IMR-90 (cell line): ENCODE measurements at regions not wholly inside any gene's neighbourhood (a gene's known extent, or its start where the extent isn't known, plus 50 kb on each side); places are given as distances from the start of the nearest gene placed in this dataset.

Source experiments
- ATAC-seq: fragments of 200-7000 bp; cut with Tn5 transposase; 2 replicates; pipeline ENCODE4 v1.9.1; 2020; ENCODE audit warnings: low read depth, mild to moderate bottlenecking, moderate library complexity
- BruUV-seq: library from RNA; stranded (reverse); fragments of 400-500 nt; replicated peaks from 2 replicates; lab custom pipeline; 2021; lab: Mats Ljungman, UMichigan
- CTCF ChIA-PET: fragments of 300-600 bp; formaldehyde crosslinking; extraction: SDS; loops from one replicate; lab custom pipeline; 2021; ENCODE audit warnings: antibody characterized with exemption; lab: Yijun Ruan, JAX
- POLR2A ChIA-PET: fragments of 300-600 bp; sonication (Branson Sonifier 250); formaldehyde crosslinking; loops from one replicate; lab custom pipeline; 2022; ENCODE audit warnings: antibody characterized with exemption; ENCODE audit not compliant: unreplicated experiment; lab: Charles Lee
- DNase-seq: peaks from one replicate; pipeline ENCODE4 v3.0.0; 2013
- H2AFZ ChIP-seq: replicated peaks from 2 replicates; pipeline ENCODE3; 2013; ENCODE audit warnings: low read length, mild to moderate bottlenecking; ENCODE audit not compliant: poor library complexity
- H2AK5ac ChIP-seq: 2 replicates; pipeline ENCODE4 v1.6.1; 2013; ENCODE audit warnings: low read depth, low read length, inconsistent platforms
- H2AK9ac ChIP-seq: replicated peaks from 2 replicates; pipeline ENCODE3; 2013; ENCODE audit warnings: mild to moderate bottlenecking, low read depth, low read length, moderate library complexity; ENCODE audit not compliant: poor library complexity
- H2BK120ac ChIP-seq: 2 replicates; pipeline ENCODE4 v1.6.1; 2013; ENCODE audit warnings: low read depth, low read length, inconsistent platforms
- H2BK15ac ChIP-seq: 3 replicates; pipeline ENCODE4 v1.6.1; 2013; ENCODE audit warnings: low read depth, low read length, inconsistent platforms
- H2BK20ac ChIP-seq: 2 replicates; pipeline ENCODE4 v1.6.1; 2013; ENCODE audit warnings: low read depth, mild to moderate bottlenecking, inconsistent platforms, low read length, moderate library complexity
- H2BK5ac ChIP-seq: 2 replicates; pipeline ENCODE4 v1.6.1; 2013; ENCODE audit warnings: mild to moderate bottlenecking, low read depth, low read length, inconsistent platforms; ENCODE audit not compliant: poor library complexity, severe bottlenecking
- H3K14ac ChIP-seq: replicated peaks from 2 replicates; pipeline ENCODE4 v1.6.1; 2013; ENCODE audit warnings: low read depth, low read length, inconsistent platforms
- H3K18ac ChIP-seq: 2 replicates; pipeline ENCODE4 v1.6.1; 2013; ENCODE audit warnings: low read depth, low read length, control low read depth
- H3K23ac ChIP-seq: 2 replicates; pipeline ENCODE4 v1.6.1; 2013; ENCODE audit warnings: low read depth, low read length, inconsistent platforms
- H3K27ac ChIP-seq: 2 replicates; pipeline ENCODE4 v1.5.1; 2013; ENCODE audit warnings: mild to moderate bottlenecking, control low read depth, low read length; ENCODE audit not compliant: insufficient read depth
- H3K27me3 ChIP-seq: 2 replicates; pipeline ENCODE4 v1.6.1; 2013; ENCODE audit warnings: low read length; ENCODE audit not compliant: control insufficient read depth, insufficient read depth
- H3K36me3 ChIP-seq: 2 replicates; pipeline ENCODE4 v1.6.1; 2013; ENCODE audit warnings: low read length, mixed read lengths; ENCODE audit not compliant: control insufficient read depth, insufficient read depth
- H3K4ac ChIP-seq: 2 replicates; pipeline ENCODE4 v1.6.1; 2013; ENCODE audit warnings: low read depth, low read length, inconsistent platforms
- H3K4me1 ChIP-seq: 2 replicates; pipeline ENCODE4 v1.6.1; 2013; ENCODE audit warnings: low read length, mixed read lengths; ENCODE audit not compliant: control insufficient read depth, insufficient read depth
- H3K4me2 ChIP-seq: 2 replicates; pipeline ENCODE4 v1.6.1; 2013; ENCODE audit warnings: low read depth, mild to moderate bottlenecking, control low read depth, low read length, moderate library complexity
- H3K4me3 ChIP-seq: 2 replicates; pipeline ENCODE4 v1.5.1; 2013; ENCODE audit warnings: low read depth, mild to moderate bottlenecking, control low read depth, low read length, moderate library complexity; ENCODE audit not compliant: insufficient read depth
- H3K56ac ChIP-seq: 2 replicates; pipeline ENCODE4 v1.6.1; 2013; ENCODE audit warnings: low read length, inconsistent platforms; ENCODE audit not compliant: insufficient read depth; ENCODE audit errors: extremely low read depth
- H3K79me1 ChIP-seq, 2 experiments: 2 replicates each; pipeline ENCODE4 v1.6.1; 2013; ENCODE audit warnings: low read length in 2 of 2, inconsistent platforms in 1 of 2, low read depth in 1 of 2
- H3K9ac ChIP-seq: 2 replicates; pipeline ENCODE4 v1.6.1; 2013; ENCODE audit warnings: low read depth, low read length, control low read depth
- H3K9me1 ChIP-seq: 2 replicates; pipeline ENCODE4 v1.6.1; 2013; ENCODE audit warnings: low read length, inconsistent platforms; ENCODE audit not compliant: insufficient read depth
- H3K9me3 ChIP-seq: 2 replicates; pipeline ENCODE4 v1.6.1; 2013; ENCODE audit warnings: low read length; ENCODE audit not compliant: control insufficient read depth, insufficient read depth
- H4K20me1 ChIP-seq: 2 replicates; pipeline ENCODE4 v1.6.1; 2013; ENCODE audit warnings: low read length, inconsistent platforms; ENCODE audit not compliant: insufficient read depth
- H4K5ac ChIP-seq: 2 replicates; pipeline ENCODE4 v1.6.1; 2013; ENCODE audit warnings: mild to moderate bottlenecking, low read depth, low read length, control low read depth
- H4K8ac ChIP-seq, 2 experiments: 2 replicates each; pipeline ENCODE4 v1.6.1; 2013; ENCODE audit warnings: low read depth in 2 of 2, low read length in 2 of 2, control low read depth in 1 of 2, inconsistent platforms in 1 of 2
- H4K91ac ChIP-seq: 2 replicates; pipeline ENCODE4 v1.6.1; 2013; ENCODE audit warnings: low read depth, low read length, inconsistent platforms; ENCODE audit not compliant: insufficient read depth
- CEBPB ChIP-seq: IDR thresholded peaks from 2 replicates; pipeline ENCODE4 v1.6.1; 2012; ENCODE audit warnings: low read depth, low read length, improper control_type of control experiment
- CHD1 ChIP-seq: IDR thresholded peaks from 2 replicates; pipeline ENCODE4 v1.6.1; 2012; ENCODE audit warnings: low read depth, low read length, improper control_type of control experiment
- CTCF ChIP-seq: conservative IDR thresholded peaks from 2 replicates; pipeline ENCODE4 v1.5.1; 2012; ENCODE audit warnings: mild to moderate bottlenecking, low read depth, low read length, improper control_type of control experiment
- MAZ ChIP-seq: IDR thresholded peaks from 2 replicates; pipeline ENCODE4 v1.6.1; 2012; ENCODE audit warnings: low read depth, mild to moderate bottlenecking, low read length, improper control_type of control experiment, moderate library complexity, borderline replicate concordance
- MXI1 ChIP-seq: IDR thresholded peaks from 2 replicates; pipeline ENCODE4 v1.6.1; 2012; ENCODE audit warnings: low read depth, mild to moderate bottlenecking, low read length, moderate library complexity, borderline replicate concordance
- SMC3 ChIP-seq: fragments of 150-350 bp; IDR thresholded peaks from 2 replicates; pipeline ENCODE4 v1.6.1; 2016; ENCODE audit warnings: low read depth, mild to moderate bottlenecking, antibody characterized with exemption, low read length, moderate library complexity
- dilution Hi-C: fragments of 300-500 bp; cut with HindIII; formaldehyde crosslinking; loops from one replicate; pipeline ENCODE4 v1.14.3; 2018; ENCODE audit warnings: low sequenced_read_pairs; ENCODE audit not compliant: unreplicated experiment
- in situ Hi-C: fragments of 300-500 bp; cut with MboI; formaldehyde crosslinking; loops from 3 replicates; pipeline ENCODE4 v1.14.3; 2019; ENCODE audit warnings: low sequenced_read_pairs, inconsistent platforms, mixed read lengths
- intact Hi-C: fragments of 100-400 bp; cut with micrococcal nuclease; formaldehyde crosslinking; loops from 2 replicates; pipeline ENCODE4 v1.10.0; 2022

GRCh38 chr4:106687026-106687425 is 318.4 kb upstream of the GIMD1 start:
- Histone ChIP-seq H3K36me3 (no peaks in the 10 kb centered on the region), H4K8ac (no peak overlapping the region), H3K9me3 (no peaks in the 10 kb centered on the region), H3K4me2 (no peak overlapping the region), H3K27ac (no peak overlapping the region), H2BK120ac (no peak overlapping the region), H3K9me1 (no peaks in the 10 kb centered on the region), H3K9ac (no peak overlapping the region), H2BK5ac (no peak overlapping the region), H4K91ac (no peak overlapping the region), H3K18ac (no peak overlapping the region), H4K20me1 (no peaks in the 10 kb centered on the region), H3K27me3 (no peaks in the 10 kb centered on the region), H3K4me3 (no peak overlapping the region), H2BK15ac (no peak overlapping the region), H3K79me1 (no peaks in the 10 kb centered on the region), H2AK9ac (no peak overlapping the region), H2BK20ac (no peak overlapping the region), H4K5ac (no peak overlapping the region), H3K56ac (no peak overlapping the region), H2AFZ (no peak overlapping the region), H3K4me1 (no peaks in the 10 kb centered on the region), H3K4ac (no peak overlapping the region), H3K23ac (no peak overlapping the region), H3K14ac (no peak overlapping the region), H2AK5ac (no peak overlapping the region)
- in situ Hi-C loops = no loop called here
- TF ChIP-seq CEBPB (no peak), CHD1 (no peak), MAZ (no peak), MXI1 (no peak), SMC3 (no peak), CTCF (no peak)
- no TSS peak for BruUV-seq
- DNase-seq (no peak), ATAC-seq (no peak)
- intact Hi-C loops = no loop called here
- CTCF ChIA-PET = no interaction called here
- dilution Hi-C loops = no loop called here
- POLR2A ChIA-PET = no interaction called here
